Activated naive CD8-positive, alpha-beta T cell treated with anti-CD3 and anti-CD28 coated beads, Interleukin-2, amount 10 ng/mL, durations not matched to agents 7 days and 5 days (primary cell): ENCODE measurements at regions not wholly inside any gene's neighbourhood (a gene's known extent, or its start where the extent isn't known, plus 50 kb on each side); places are given as distances from the start of the nearest gene placed in this dataset.
"Not testable (repeated sequence)": the region's sequence is repeated elsewhere in the genome, so short reads cannot be mapped to it uniquely, and the experiment has no call there.

Experiments used
- ATAC-seq: fragments of 150-1000 bp; cut with Tn5 transposase; one replicate; pipeline ENCODE4 v1.10.0; 2021; ENCODE audit warnings: low read depth, moderate library complexity
- POLR2A ChIA-PET: fragments of 350-600 bp; sonication (Branson Sonifier 250); formaldehyde crosslinking; loops from one replicate; lab custom pipeline; 2021; ENCODE audit warnings: antibody characterized with exemption; lab: Charles Lee
- DNase-seq: peaks from one replicate; pipeline ENCODE4 v3.0.0; 2021
- H3K27ac Mint-ChIP-seq: one replicate; pipeline ENCODE4 v1.8.0; 2022; ENCODE audit warnings: mild to moderate bottlenecking, mixed read lengths
- H3K27me3 Mint-ChIP-seq: one replicate; pipeline ENCODE4 v1.8.0; 2022; ENCODE audit warnings: mild to moderate bottlenecking, moderate library complexity, mixed read lengths
- H3K36me3 Mint-ChIP-seq: one replicate; pipeline ENCODE4 v1.8.0; 2021; ENCODE audit warnings: mild to moderate bottlenecking, mixed read lengths
- H3K4me1 Mint-ChIP-seq: one replicate; pipeline ENCODE4 v1.8.0; 2021; ENCODE audit warnings: mixed read lengths
- H3K4me3 Mint-ChIP-seq: one replicate; pipeline ENCODE4 v1.8.0; 2022; ENCODE audit warnings: mild to moderate bottlenecking, moderate library complexity, mixed read lengths
- H3K9me3 Mint-ChIP-seq: one replicate; pipeline ENCODE4 v1.8.0; 2021; ENCODE audit warnings: mixed read lengths

GRCh38 chr10:42883993-42884983, 101.7 kb downstream of the BMS1 start:
- Mint-ChIP-seq H3K27me3 (peaks cover 9% of the 10 kb centered on the region), H3K36me3 (no peaks in the 10 kb centered on the region), H3K27ac (no peak overlapping the region), H3K4me1 (peaks cover 1% of the 10 kb centered on the region), H3K4me3 (no peak overlapping the region), H3K9me3 (peaks cover 13% of the 10 kb centered on the region)
- DNase-seq = no peak
- ATAC-seq = no peak
- POLR2A ChIA-PET = no interaction called here

- Mint-ChIP-seq H3K9me3 (peaks cover 13% of the 10 kb centered on the region), H3K4me3 (no peak overlapping the region), H3K27me3 (peaks cover 9% of the 10 kb centered on the region), H3K4me1 (peaks cover 1% of the 10 kb centered on the region), H3K27ac (no peak overlapping the region), H3K36me3 (no peaks in the 10 kb centered on the region)
- no peak for DNase-seq
- POLR2A ChIA-PET = no interaction called here
- no peak for ATAC-seq
Observed at GRCh38 chr10:42885491-42886270, 103.1 kb downstream of the BMS1 start.

- Mint-ChIP-seq H3K27me3 (peaks cover 8% of the 10 kb centered on the region), H3K27ac (no peak overlapping the region), H3K36me3 (no peaks in the 10 kb centered on the region), H3K4me1 (peaks cover 1% of the 10 kb centered on the region), H3K9me3 (peaks cover 2% of the 10 kb centered on the region), H3K4me3 (no peak overlapping the region)
- DNase-seq = no peak
- no peak for ATAC-seq
- POLR2A ChIA-PET = no interaction called here
Observed at GRCh38 chr10:42887734-42888503, 105.3 kb downstream of the BMS1 start.

- Mint-ChIP-seq H3K4me3 (no peak overlapping the region), H3K9me3 (no peaks in the 10 kb centered on the region), H3K27ac (no peak overlapping the region), H3K27me3 (peaks cover 8% of the 10 kb centered on the region), H3K36me3 (no peaks in the 10 kb centered on the region), H3K4me1 (no peaks in the 10 kb centered on the region)
- POLR2A ChIA-PET = no interaction called here
- DNase-seq (no peak), ATAC-seq (no peak)
Observed at GRCh38 chr10:42888504-42889095, 106.0 kb downstream of the BMS1 start.

- POLR2A ChIA-PET = no interaction called here
- Mint-ChIP-seq H3K27me3 (peaks cover 45% of the 10 kb centered on the region), H3K4me3 (peak overlapping the region; percentile 2), H3K4me1 (peaks cover 10% of the 10 kb centered on the region), H3K9me3 (peaks cover 5% of the 10 kb centered on the region), H3K36me3 (peaks cover 4% of the 10 kb centered on the region), H3K27ac (no peak overlapping the region)
- no peak for DNase-seq
- peak; percentile 76 for ATAC-seq
Observed at GRCh38 chr10:42896735-42897134, 114.1 kb downstream of the BMS1 start.

- POLR2A ChIA-PET = no interaction called here
- Mint-ChIP-seq H3K9me3 (peaks cover 5% of the 10 kb centered on the region), H3K4me1 (peaks cover 10% of the 10 kb centered on the region), H3K27ac (no peak overlapping the region), H3K27me3 (peaks cover 45% of the 10 kb centered on the region), H3K4me3 (no peak overlapping the region), H3K36me3 (peaks cover 4% of the 10 kb centered on the region)
- ATAC-seq = no peak
- no peak for DNase-seq
Observed at GRCh38 chr10:42898037-42898960, 115.7 kb downstream of the BMS1 start.

- Mint-ChIP-seq H3K9me3 (peaks cover 5% of the 10 kb centered on the region), H3K4me3 (no peak overlapping the region), H3K4me1 (peaks cover 10% of the 10 kb centered on the region), H3K27ac (no peak overlapping the region), H3K27me3 (peaks cover 43% of the 10 kb centered on the region), H3K36me3 (peaks cover 4% of the 10 kb centered on the region)
- ATAC-seq = no peak
- no peak for DNase-seq
- POLR2A ChIA-PET = no interaction called here
Observed at GRCh38 chr10:42899036-42899435, 116.4 kb downstream of the BMS1 start.

- H3K4me1 Mint-ChIP-seq, H3K9me3 Mint-ChIP-seq, H3K27ac Mint-ChIP-seq, ATAC-seq, H3K4me3 Mint-ChIP-seq, POLR2A ChIA-PET, DNase-seq, H3K36me3 Mint-ChIP-seq: not testable (repeated sequence)
- peaks cover 41% of the 10 kb centered on the region for H3K27me3 Mint-ChIP-seq
Observed at GRCh38 chr10:42900346-42900745, 117.8 kb downstream of the BMS1 start.

- no peaks in the 10 kb centered on the region for H3K36me3 Mint-ChIP-seq
- H3K4me1 Mint-ChIP-seq = no peaks in the 10 kb centered on the region
- no peak overlapping the region for H3K4me3 Mint-ChIP-seq
- no peak overlapping the region for H3K27ac Mint-ChIP-seq
- H3K27me3 Mint-ChIP-seq = peaks cover 11% of the 10 kb centered on the region
- ATAC-seq (no peak), DNase-seq (no peak)
- POLR2A ChIA-PET = no interaction called here
- peaks cover 15% of the 10 kb centered on the region for H3K9me3 Mint-ChIP-seq
Observed at GRCh38 chr10:42911359-42911758, 128.8 kb downstream of the BMS1 start.

GRCh38 chr10:42916974-42917373, 134.4 kb downstream of the BMS1 start:
- POLR2A ChIA-PET = no interaction called here
- H3K4me3 Mint-ChIP-seq = no peak overlapping the region
- H3K36me3 Mint-ChIP-seq = peaks cover 3% of the 10 kb centered on the region
- no peak overlapping the region for H3K27ac Mint-ChIP-seq
- peaks cover 7% of the 10 kb centered on the region for H3K4me1 Mint-ChIP-seq
- peaks cover 2% of the 10 kb centered on the region for H3K27me3 Mint-ChIP-seq
- ATAC-seq (no peak), DNase-seq (no peak)
- H3K9me3 Mint-ChIP-seq = peaks cover 14% of the 10 kb centered on the region

- Mint-ChIP-seq H3K27me3 (peaks cover 1% of the 10 kb centered on the region), H3K36me3 (peaks cover 3% of the 10 kb centered on the region), H3K27ac (no peak overlapping the region), H3K4me3 (no peak overlapping the region), H3K9me3 (peaks cover 14% of the 10 kb centered on the region), H3K4me1 (peaks cover 7% of the 10 kb centered on the region)
- DNase-seq (no peak), ATAC-seq (no peak)
- POLR2A ChIA-PET = no interaction called here
Observed at GRCh38 chr10:42917821-42918220, 135.2 kb downstream of the BMS1 start.

- DNase-seq = no peak
- no peak for ATAC-seq
- Mint-ChIP-seq H3K36me3 (peaks cover 1% of the 10 kb centered on the region), H3K4me3 (no peak overlapping the region), H3K27ac (no peak overlapping the region), H3K4me1 (peaks cover 7% of the 10 kb centered on the region), H3K27me3 (peaks cover 7% of the 10 kb centered on the region), H3K9me3 (peaks cover 7% of the 10 kb centered on the region)
- POLR2A ChIA-PET = no interaction called here
Observed at GRCh38 chr10:42921951-42922350, 139.4 kb downstream of the BMS1 start.
